ENCODE measurements at regions not wholly inside any gene's neighbourhood (a gene's known extent, or its start where the extent isn't known, plus 50 kb on each side); places are given as distances from the start of the nearest gene placed in this dataset.

DNA sequence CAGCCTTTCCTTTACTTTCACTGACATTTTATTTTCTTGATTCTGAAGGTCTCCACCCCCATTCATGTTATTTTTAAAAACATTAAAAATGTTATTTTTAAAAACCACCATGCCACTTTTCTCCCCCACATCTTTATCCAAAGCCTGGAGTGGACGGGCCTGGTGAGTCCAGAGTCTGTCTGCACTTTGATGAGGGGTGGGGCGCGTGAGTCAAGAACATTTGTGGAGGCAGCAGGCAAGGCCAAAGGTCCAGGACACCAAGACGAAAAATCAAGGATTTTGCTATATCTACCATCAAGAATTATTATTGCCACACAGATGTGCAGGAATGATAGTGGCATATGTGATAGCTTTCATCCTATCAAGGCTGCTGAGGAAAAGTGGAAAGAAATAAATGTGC is 224.9 kb downstream of the FGF9 start:
- Histone ChIP-seq H3K4me3 (replicated peaks in 1 of 3; ENCODE audit: insufficient read depth in 1 of 3, low read depth in 1 of 3, low read length in 3 of 3) (no peak overlapping the region), H3K27me3 (ENCODE audit: control insufficient read depth in 2 of 2, insufficient read depth in 2 of 2, low read length in 2 of 2) (no peaks in the 10 kb centered on the region), H3K27ac (ENCODE audit: insufficient read depth, low read depth, low read length) (no peak overlapping the region), H3K79me2 (ENCODE audit: control insufficient read depth, insufficient read depth, low read length) (no peaks in the 10 kb centered on the region), H3K9me1 (replicated peaks; ENCODE audit: control insufficient read depth, extremely low read depth, insufficient read depth, low read length) (no peaks in the 10 kb centered on the region), H4K20me1 (replicated peaks; ENCODE audit: control insufficient read depth, extremely low read depth, insufficient read depth, low read length) (no peaks in the 10 kb centered on the region), H3K36me3 (ENCODE audit: control insufficient read depth in 2 of 2, extremely low read depth in 1 of 2, insufficient read depth in 2 of 2, low read length in 2 of 2) (no peaks in the 10 kb centered on the region), H3K4me1 (ENCODE audit: control insufficient read depth, extremely low read depth, insufficient read depth, low read length) (no peaks in the 10 kb centered on the region), H3K9me3 (replicated peaks; ENCODE audit: control insufficient read depth, insufficient read depth, low read length) (peaks cover 6% of the 10 kb centered on the region), H2AFZ (ENCODE audit: low read depth, low read length) (no peak overlapping the region), H3K9ac (replicated peaks; ENCODE audit: extremely low read depth, insufficient read depth, low read length) (no peak overlapping the region), H3K4me2 (ENCODE audit: insufficient read depth, low read length) (no peak overlapping the region)
- DNase-seq (ENCODE audit: low read depth, low spot score) = no peak
- POLR2A ChIA-PET = no interaction called here
- intact Hi-C loops (cut with micrococcal nuclease) (no loop called here), dilution Hi-C loops (cut with MboI; ENCODE audit: extremely low pct_ligation_motif_present, low sequenced_read_pairs) (no loop called here)
- no peak for FAIRE-seq
- CTCF ChIA-PET = no interaction called here
- no peak for TF ChIP-seq FOS (IDR thresholded peaks at IDR 0.05; ENCODE audit: borderline replicate concordance, insufficient read depth, low read length)
- no TSS peak for BruUV-seq (replicated peaks)

DNA sequence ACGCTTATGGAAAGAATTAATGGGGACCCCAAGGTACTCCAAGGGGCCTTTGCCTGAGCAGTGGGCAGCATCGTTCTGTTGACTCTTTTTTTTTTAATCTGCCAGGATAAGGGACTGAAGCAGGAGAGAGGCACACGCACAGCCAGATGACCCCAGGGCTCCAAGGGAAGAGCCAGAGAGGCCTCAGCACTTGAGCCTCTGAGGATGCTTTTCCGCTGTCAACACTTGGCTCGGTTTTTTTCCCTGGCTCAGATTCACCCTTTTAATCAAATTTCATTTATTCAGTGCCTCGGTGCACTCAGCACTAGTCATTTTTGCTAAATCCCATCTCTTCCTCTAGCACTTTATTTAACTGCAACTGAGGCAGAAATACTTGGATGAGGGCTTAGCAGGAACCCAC is 226.3 kb downstream of the FGF9 start:
- BruUV-seq (replicated peaks) = no TSS peak
- intact Hi-C loops (cut with micrococcal nuclease) = no loop called here
- Histone ChIP-seq H3K36me3 (ENCODE audit: control insufficient read depth in 2 of 2, extremely low read depth in 1 of 2, insufficient read depth in 2 of 2, low read length in 2 of 2) (no peaks in the 10 kb centered on the region), H4K20me1 (replicated peaks; ENCODE audit: control insufficient read depth, extremely low read depth, insufficient read depth, low read length) (no peaks in the 10 kb centered on the region), H3K4me2 (ENCODE audit: insufficient read depth, low read length) (no peak overlapping the region), H3K9me3 (replicated peaks; ENCODE audit: control insufficient read depth, insufficient read depth, low read length) (peaks cover 5% of the 10 kb centered on the region), H3K27ac (ENCODE audit: insufficient read depth, low read depth, low read length) (no peak overlapping the region), H3K79me2 (ENCODE audit: control insufficient read depth, insufficient read depth, low read length) (no peaks in the 10 kb centered on the region), H3K27me3 (ENCODE audit: control insufficient read depth in 2 of 2, insufficient read depth in 2 of 2, low read length in 2 of 2) (no peaks in the 10 kb centered on the region), H2AFZ (ENCODE audit: low read depth, low read length) (no peak overlapping the region), H3K9ac (replicated peaks; ENCODE audit: extremely low read depth, insufficient read depth, low read length) (no peak overlapping the region), H3K9me1 (replicated peaks; ENCODE audit: control insufficient read depth, extremely low read depth, insufficient read depth, low read length) (no peaks in the 10 kb centered on the region), H3K4me1 (ENCODE audit: control insufficient read depth, extremely low read depth, insufficient read depth, low read length) (no peaks in the 10 kb centered on the region), H3K4me3 (replicated peaks in 1 of 3; ENCODE audit: insufficient read depth in 1 of 3, low read depth in 1 of 3, low read length in 3 of 3) (no peak overlapping the region)
- ChIA-PET POLR2A (no interaction called here), CTCF (no interaction called here)
- no peak for DNase-seq (ENCODE audit: low read depth, low spot score)
- dilution Hi-C loops (cut with MboI; ENCODE audit: extremely low pct_ligation_motif_present, low sequenced_read_pairs) = no loop called here
- TF ChIP-seq GATA2 (IDR thresholded peaks at IDR 0.05; ENCODE audit: insufficient read depth, insufficient read length, low read depth, low read length) (no peak), EZH2 (IDR thresholded peaks at IDR 0.05; ENCODE audit: borderline replicate concordance, low read depth, low read length, severe bottlenecking) (no peak), FOS (IDR thresholded peaks at IDR 0.05; ENCODE audit: borderline replicate concordance, insufficient read depth, low read length) (no peak), POLR2AphosphoS5 (IDR thresholded peaks at IDR 0.05; ENCODE audit: insufficient read depth, low read depth, low read length) (no peak), POLR2A (IDR thresholded peaks at IDR 0.05; ENCODE audit: low read depth, low read length) (no peak), MYC (IDR thresholded peaks at IDR 0.05; ENCODE audit: low read depth, low read length) (no peak), JUN (IDR thresholded peaks at IDR 0.05; ENCODE audit: borderline replicate concordance, insufficient read depth, insufficient read length, low read depth) (no peak)
- TF ChIP-seq, protein P1, sequence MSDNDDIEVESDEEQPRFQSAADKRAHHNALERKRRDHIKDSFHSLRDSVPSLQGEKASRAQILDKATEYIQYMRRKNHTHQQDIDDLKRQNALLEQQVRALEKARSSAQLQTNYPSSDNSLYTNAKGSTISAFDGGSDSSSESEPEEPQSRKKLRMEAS (IDR thresholded peaks at IDR 0.05; ENCODE audit: insufficient read depth, insufficient read length) = no peak
- TF ChIP-seq, protein P2, sequence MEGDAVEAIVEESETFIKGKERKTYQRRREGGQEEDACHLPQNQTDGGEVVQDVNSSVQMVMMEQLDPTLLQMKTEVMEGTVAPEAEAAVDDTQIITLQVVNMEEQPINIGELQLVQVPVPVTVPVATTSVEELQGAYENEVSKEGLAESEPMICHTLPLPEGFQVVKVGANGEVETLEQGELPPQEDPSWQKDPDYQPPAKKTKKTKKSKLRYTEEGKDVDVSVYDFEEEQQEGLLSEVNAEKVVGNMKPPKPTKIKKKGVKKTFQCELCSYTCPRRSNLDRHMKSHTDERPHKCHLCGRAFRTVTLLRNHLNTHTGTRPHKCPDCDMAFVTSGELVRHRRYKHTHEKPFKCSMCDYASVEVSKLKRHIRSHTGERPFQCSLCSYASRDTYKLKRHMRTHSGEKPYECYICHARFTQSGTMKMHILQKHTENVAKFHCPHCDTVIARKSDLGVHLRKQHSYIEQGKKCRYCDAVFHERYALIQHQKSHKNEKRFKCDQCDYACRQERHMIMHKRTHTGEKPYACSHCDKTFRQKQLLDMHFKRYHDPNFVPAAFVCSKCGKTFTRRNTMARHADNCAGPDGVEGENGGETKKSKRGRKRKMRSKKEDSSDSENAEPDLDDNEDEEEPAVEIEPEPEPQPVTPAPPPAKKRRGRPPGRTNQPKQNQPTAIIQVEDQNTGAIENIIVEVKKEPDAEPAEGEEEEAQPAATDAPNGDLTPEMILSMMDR (IDR thresholded peaks at IDR 0.05; ENCODE audit: extremely low read depth in 1 of 2, insufficient read depth in 1 of 2, low read depth in 1 of 2, low read length in 2 of 2) = no peak
- FAIRE-seq = no peak

Measured in endothelial cell of umbilical vein (primary cell).